GM23338 (cell line): ENCODE measurements at regions not wholly inside any gene's neighbourhood (a gene's known extent, or its start where the extent isn't known, plus 50 kb on each side); places are given as distances from the start of the nearest gene placed in this dataset.

Experiments
- ATAC-seq: fragments of 200-7000 bp; cut with Tn5 transposase; 3 replicates; pipeline ENCODE4 v1.9.1; 2020
- DNase-seq: peaks from one replicate; pipeline ENCODE4 v3.0.0-alpha.2; 2015; ENCODE audit warnings: low spot score
- H2AFZ ChIP-seq: fragments of 200-600 bp; sonication (generic); 2 replicates; pipeline ENCODE4 v1.8.0; 2016; ENCODE audit warnings: antibody characterized with exemption, mild to moderate bottlenecking, moderate library complexity
- H3F3A ChIP-seq: fragments of 200-600 bp; sonication (generic); replicated peaks from 2 replicates; pipeline ENCODE4 v1.8.0; 2017; ENCODE audit warnings: antibody characterized with exemption, mixed run types, low read depth
- H3K27ac ChIP-seq: fragments of 200-600 bp; sonication (generic); 2 replicates; pipeline ENCODE4 v1.6.1; 2016; ENCODE audit warnings: low read depth
- H3K27me3 ChIP-seq: fragments of 200-600 bp; sonication (generic); 2 replicates; pipeline ENCODE4 v1.8.0; 2016; ENCODE audit warnings: mild to moderate bottlenecking, mixed run types, moderate library complexity; ENCODE audit not compliant: insufficient read depth
- H3K36me3 ChIP-seq: fragments of 200-600 bp; sonication (generic); 2 replicates; pipeline ENCODE4 v1.8.0; 2016; ENCODE audit warnings: mild to moderate bottlenecking; ENCODE audit not compliant: insufficient read depth
- H3K4me1 ChIP-seq: fragments of 200-600 bp; sonication (generic); 2 replicates; pipeline ENCODE4 v1.8.0; 2016; ENCODE audit warnings: mild to moderate bottlenecking, moderate library complexity; ENCODE audit not compliant: insufficient read depth
- H3K4me2 ChIP-seq: fragments of 200-600 bp; sonication (generic); 2 replicates; pipeline ENCODE4 v1.7.1; 2017; ENCODE audit warnings: mixed run types
- H3K4me3 ChIP-seq: fragments of 200-600 bp; sonication (generic); 2 replicates; pipeline ENCODE4 v1.6.1; 2016; ENCODE audit warnings: mixed run types
- H3K79me2 ChIP-seq: fragments of 200-600 bp; sonication (generic); replicated peaks from 2 replicates; pipeline ENCODE4 v1.8.0; 2017; ENCODE audit warnings: mild to moderate bottlenecking; ENCODE audit not compliant: insufficient read depth
- H3K9me2 ChIP-seq: fragments of 200-600 bp; sonication (generic); 2 replicates; pipeline ENCODE4 v1.8.0; 2017; ENCODE audit not compliant: insufficient read depth
- H4K20me1 ChIP-seq: fragments of 200-600 bp; sonication (generic); replicated peaks from 2 replicates; pipeline ENCODE4 v1.8.0; 2017; ENCODE audit warnings: mild to moderate bottlenecking; ENCODE audit not compliant: insufficient read depth
- H3K27ac Mint-ChIP-seq: 2 replicates; pipeline ENCODE4 v1.8.0; 2020; ENCODE audit warnings: inconsistent platforms, mild to moderate bottlenecking, moderate library complexity, mixed read lengths
- H3K27me3 Mint-ChIP-seq: 3 replicates; pipeline ENCODE4 v1.8.0; 2022; ENCODE audit warnings: low read depth, mild to moderate bottlenecking, moderate library complexity, mixed read lengths, inconsistent platforms; ENCODE audit not compliant: insufficient read depth, poor library complexity
- H3K36me3 Mint-ChIP-seq: 3 replicates; pipeline ENCODE4 v1.8.0; 2021; ENCODE audit warnings: low read depth, mild to moderate bottlenecking, inconsistent platforms, moderate library complexity, mixed read lengths
- H3K4me1 Mint-ChIP-seq: 3 replicates; pipeline ENCODE4 v1.8.0; 2020; ENCODE audit warnings: mild to moderate bottlenecking, inconsistent platforms, mixed read lengths
- H3K4me3 Mint-ChIP-seq: 3 replicates; pipeline ENCODE4 v1.8.0; 2021; ENCODE audit warnings: moderate library complexity, mild to moderate bottlenecking, inconsistent platforms, mixed read lengths
- H3K9me3 Mint-ChIP-seq: 3 replicates; pipeline ENCODE4 v1.8.0; 2020; ENCODE audit warnings: moderate library complexity, mild to moderate bottlenecking, inconsistent platforms, mixed read lengths
- CREB1 ChIP-seq: fragments of 250-450 bp; sonication (Bioruptor Pico); IDR thresholded peaks from 2 replicates; pipeline ENCODE4 v1.5.0; 2020; ENCODE audit warnings: low read depth, mild to moderate bottlenecking, moderate library complexity
- EZH2 ChIP-seq: fragments of 200-600 bp; sonication (generic); IDR thresholded peaks from one replicate; pipeline ENCODE4 v1.8.0; 2017; ENCODE audit warnings: antibody characterized with exemption, mild to moderate bottlenecking, low read depth; ENCODE audit not compliant: unreplicated experiment
- EZH2phosphoT487 ChIP-seq: fragments of 200-600 bp; sonication (generic); IDR thresholded peaks from one replicate; pipeline ENCODE4 v1.8.1; 2018; ENCODE audit warnings: antibody characterized with exemption; ENCODE audit not compliant: unreplicated experiment
- JUNB ChIP-seq: IDR thresholded peaks from one replicate; pipeline ENCODE4 v1.6.1; 2016; ENCODE audit warnings: antibody characterized with exemption; ENCODE audit not compliant: unreplicated experiment
- NANOG ChIP-seq: IDR thresholded peaks from 2 replicates; pipeline ENCODE4 v1.6.1; 2016; ENCODE audit warnings: antibody characterized with exemption, borderline replicate concordance
- POLR2AphosphoS5 ChIP-seq: IDR thresholded peaks from 2 replicates; pipeline ENCODE4 v1.6.1; 2016; ENCODE audit warnings: antibody characterized with exemption, low read depth
- STAT1 ChIP-seq: IDR thresholded peaks from one replicate; pipeline ENCODE4 v1.6.1; 2016; ENCODE audit warnings: antibody characterized with exemption; ENCODE audit not compliant: unreplicated experiment
- ZNF114 ChIP-seq: fragments of 250-450 bp; sonication (Bioruptor Pico); IDR thresholded peaks from 2 replicates; pipeline ENCODE4 v1.5.0; 2020; ENCODE audit warnings: mild to moderate bottlenecking, moderate library complexity
- ZNF331 ChIP-seq: fragments of 250-450 bp; sonication (Bioruptor Pico); IDR thresholded peaks from 2 replicates; pipeline ENCODE4 v1.5.0; 2020; ENCODE audit warnings: low read depth, mild to moderate bottlenecking, moderate library complexity
- TF ChIP-seq, protein P1 (sequence below): IDR thresholded peaks from one replicate; pipeline ENCODE4 v1.6.1; 2018; ENCODE audit warnings: antibody characterized with exemption; ENCODE audit not compliant: unreplicated experiment
- TF ChIP-seq, protein P2 (sequence below), 2 experiments: fragments of 200-600 bp in 1 of 2; sonication (generic) in 1 of 2; conservative IDR thresholded peaks; 2 replicates each; pipeline versions ENCODE4 v1.5.1 to v1.6.1; 2016 to 2017; ENCODE audit warnings: antibody characterized with exemption in 2 of 2, low read depth in 2 of 2, mild to moderate bottlenecking in 2 of 2, moderate library complexity in 1 of 2
- TF ChIP-seq, protein P3 (sequence below): IDR thresholded peaks from 2 replicates; pipeline ENCODE4 v1.6.1; 2016; ENCODE audit warnings: antibody characterized with exemption

DNA sequence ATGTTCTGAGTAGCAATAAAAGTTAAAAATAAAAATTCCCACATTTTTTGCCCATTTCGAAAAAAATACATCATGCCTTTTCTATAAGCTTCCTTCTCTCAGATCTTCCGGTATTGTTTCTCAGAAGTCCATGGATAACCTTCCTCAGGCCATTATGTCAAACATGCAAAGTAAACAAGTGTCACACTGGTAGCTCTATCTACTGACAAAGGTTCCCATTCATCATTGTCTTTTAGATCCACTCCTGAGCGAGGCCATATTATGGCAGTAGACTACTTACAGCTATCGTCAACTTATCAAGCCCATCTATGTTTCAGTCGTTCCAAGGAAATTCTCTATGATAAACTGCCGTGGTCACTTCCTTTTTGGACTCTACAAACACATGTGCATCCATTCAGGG is 1068.2 kb downstream of the GLUD2 start (continued):
- TF ChIP-seq, protein P1, sequence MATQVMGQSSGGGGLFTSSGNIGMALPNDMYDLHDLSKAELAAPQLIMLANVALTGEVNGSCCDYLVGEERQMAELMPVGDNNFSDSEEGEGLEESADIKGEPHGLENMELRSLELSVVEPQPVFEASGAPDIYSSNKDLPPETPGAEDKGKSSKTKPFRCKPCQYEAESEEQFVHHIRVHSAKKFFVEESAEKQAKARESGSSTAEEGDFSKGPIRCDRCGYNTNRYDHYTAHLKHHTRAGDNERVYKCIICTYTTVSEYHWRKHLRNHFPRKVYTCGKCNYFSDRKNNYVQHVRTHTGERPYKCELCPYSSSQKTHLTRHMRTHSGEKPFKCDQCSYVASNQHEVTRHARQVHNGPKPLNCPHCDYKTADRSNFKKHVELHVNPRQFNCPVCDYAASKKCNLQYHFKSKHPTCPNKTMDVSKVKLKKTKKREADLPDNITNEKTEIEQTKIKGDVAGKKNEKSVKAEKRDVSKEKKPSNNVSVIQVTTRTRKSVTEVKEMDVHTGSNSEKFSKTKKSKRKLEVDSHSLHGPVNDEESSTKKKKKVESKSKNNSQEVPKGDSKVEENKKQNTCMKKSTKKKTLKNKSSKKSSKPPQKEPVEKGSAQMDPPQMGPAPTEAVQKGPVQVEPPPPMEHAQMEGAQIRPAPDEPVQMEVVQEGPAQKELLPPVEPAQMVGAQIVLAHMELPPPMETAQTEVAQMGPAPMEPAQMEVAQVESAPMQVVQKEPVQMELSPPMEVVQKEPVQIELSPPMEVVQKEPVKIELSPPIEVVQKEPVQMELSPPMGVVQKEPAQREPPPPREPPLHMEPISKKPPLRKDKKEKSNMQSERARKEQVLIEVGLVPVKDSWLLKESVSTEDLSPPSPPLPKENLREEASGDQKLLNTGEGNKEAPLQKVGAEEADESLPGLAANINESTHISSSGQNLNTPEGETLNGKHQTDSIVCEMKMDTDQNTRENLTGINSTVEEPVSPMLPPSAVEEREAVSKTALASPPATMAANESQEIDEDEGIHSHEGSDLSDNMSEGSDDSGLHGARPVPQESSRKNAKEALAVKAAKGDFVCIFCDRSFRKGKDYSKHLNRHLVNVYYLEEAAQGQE, result no peak
- no peak for TF ChIP-seq ZNF331 (CRISPR knock-in tag)
- TF ChIP-seq, protein P2, sequence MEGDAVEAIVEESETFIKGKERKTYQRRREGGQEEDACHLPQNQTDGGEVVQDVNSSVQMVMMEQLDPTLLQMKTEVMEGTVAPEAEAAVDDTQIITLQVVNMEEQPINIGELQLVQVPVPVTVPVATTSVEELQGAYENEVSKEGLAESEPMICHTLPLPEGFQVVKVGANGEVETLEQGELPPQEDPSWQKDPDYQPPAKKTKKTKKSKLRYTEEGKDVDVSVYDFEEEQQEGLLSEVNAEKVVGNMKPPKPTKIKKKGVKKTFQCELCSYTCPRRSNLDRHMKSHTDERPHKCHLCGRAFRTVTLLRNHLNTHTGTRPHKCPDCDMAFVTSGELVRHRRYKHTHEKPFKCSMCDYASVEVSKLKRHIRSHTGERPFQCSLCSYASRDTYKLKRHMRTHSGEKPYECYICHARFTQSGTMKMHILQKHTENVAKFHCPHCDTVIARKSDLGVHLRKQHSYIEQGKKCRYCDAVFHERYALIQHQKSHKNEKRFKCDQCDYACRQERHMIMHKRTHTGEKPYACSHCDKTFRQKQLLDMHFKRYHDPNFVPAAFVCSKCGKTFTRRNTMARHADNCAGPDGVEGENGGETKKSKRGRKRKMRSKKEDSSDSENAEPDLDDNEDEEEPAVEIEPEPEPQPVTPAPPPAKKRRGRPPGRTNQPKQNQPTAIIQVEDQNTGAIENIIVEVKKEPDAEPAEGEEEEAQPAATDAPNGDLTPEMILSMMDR (conservative IDR thresholded peaks at IDR 0.05; ENCODE audit: low read depth in 2 of 2), result no peak

DNA sequence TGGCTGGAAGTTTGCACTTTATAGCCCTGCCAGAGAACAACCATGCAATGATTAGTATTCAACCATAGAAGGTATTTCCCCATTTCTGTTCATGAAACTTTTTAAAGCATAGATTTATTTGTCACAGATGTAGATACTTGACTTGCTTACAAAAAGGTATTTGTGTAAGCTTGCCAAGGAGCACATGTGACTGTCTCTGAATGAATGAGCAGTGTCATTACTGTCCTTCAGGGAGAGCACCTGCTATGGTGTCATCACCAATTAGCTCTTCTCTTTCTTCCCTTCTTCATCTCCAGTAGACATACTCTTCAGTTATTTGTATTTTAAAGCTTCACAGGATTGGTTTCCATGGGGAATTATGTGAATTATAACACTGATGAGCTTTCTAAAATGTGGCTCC is 1064.7 kb upstream of the GRIA3 start:
- Mint-ChIP-seq H3K4me1 (peaks cover 5% of the 10 kb centered on the region), H3K4me3 (no peak overlapping the region), H3K36me3 (0 out of 3 replicates have a peak, but pooled peaks cover 3% of the 10 kb centered on the region), H3K27me3 (no peaks in the 10 kb centered on the region), H3K27ac (no peak overlapping the region), H3K9me3 (no peaks in the 10 kb centered on the region)
- ATAC-seq (no peak), DNase-seq (no peak)
- H3K4me1 ChIP-seq, result no peaks in the 10 kb centered on the region
- no peaks in the 10 kb centered on the region for H3K27me3 ChIP-seq
- H2AFZ ChIP-seq, result no peak overlapping the region
- H3F3A ChIP-seq, result no peaks in the 10 kb centered on the region
- H3K79me2 ChIP-seq, result no peaks in the 10 kb centered on the region
- H3K4me2 ChIP-seq, result no peak overlapping the region
- H3K4me3 ChIP-seq, result no peak overlapping the region
- H4K20me1 ChIP-seq, result no peaks in the 10 kb centered on the region
- no peak overlapping the region for H3K27ac ChIP-seq
- no peaks in the 10 kb centered on the region for H3K9me2 ChIP-seq
- H3K36me3 ChIP-seq, result no peaks in the 10 kb centered on the region
- no peak for TF ChIP-seq JUNB
- TF ChIP-seq, protein P3, sequence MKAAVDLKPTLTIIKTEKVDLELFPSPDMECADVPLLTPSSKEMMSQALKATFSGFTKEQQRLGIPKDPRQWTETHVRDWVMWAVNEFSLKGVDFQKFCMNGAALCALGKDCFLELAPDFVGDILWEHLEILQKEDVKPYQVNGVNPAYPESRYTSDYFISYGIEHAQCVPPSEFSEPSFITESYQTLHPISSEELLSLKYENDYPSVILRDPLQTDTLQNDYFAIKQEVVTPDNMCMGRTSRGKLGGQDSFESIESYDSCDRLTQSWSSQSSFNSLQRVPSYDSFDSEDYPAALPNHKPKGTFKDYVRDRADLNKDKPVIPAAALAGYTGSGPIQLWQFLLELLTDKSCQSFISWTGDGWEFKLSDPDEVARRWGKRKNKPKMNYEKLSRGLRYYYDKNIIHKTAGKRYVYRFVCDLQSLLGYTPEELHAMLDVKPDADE, result no peak
- no peak for TF ChIP-seq NANOG
- TF ChIP-seq ZNF114, result no peak
- no peak for TF ChIP-seq POLR2AphosphoS5
- TF ChIP-seq ZNF331 (CRISPR knock-in tag), result no peak
- no peak for TF ChIP-seq CREB1 (CRISPR knock-in tag)
- TF ChIP-seq EZH2phosphoT487, result no peak
- no peak for TF ChIP-seq EZH2
- TF ChIP-seq STAT1, result no peak
- TF ChIP-seq, protein P2 (conservative IDR thresholded peaks at IDR 0.05; ENCODE audit: low read depth in 2 of 2), result no peak
- TF ChIP-seq, protein P1, result no peak
